A673 (cell line): ENCODE measurements at regions not wholly inside any gene's neighbourhood (a gene's known extent, or its start where the extent isn't known, plus 50 kb on each side); places are given as distances from the start of the nearest gene placed in this dataset.

Source experiments
- CTCF ChIP-seq: fragments of 300-800, 200-600 bp; sonication (generic); conservative IDR thresholded peaks from 2 replicates; pipeline ENCODE4 v1.5.1; 2017; ENCODE audit warnings: low read depth, mild to moderate bottlenecking, antibody characterized with exemption, low read length, moderate library complexity, mixed read lengths
- EZH2 ChIP-seq: fragments of 200-600 bp; sonication (generic); IDR thresholded peaks from 2 replicates; pipeline ENCODE4 v1.6.1; 2017; ENCODE audit warnings: borderline replicate concordance, low read depth, mild to moderate bottlenecking, mixed read lengths, antibody characterized with exemption, low read length; ENCODE audit not compliant: poor library complexity, severe bottlenecking

- TF ChIP-seq CTCF (no peak), EZH2 (no peak)
Observed at GRCh38 chr12:69161829-69162228, 77.5 kb upstream of the CPSF6 start.
